ENCODE measurements at regions not wholly inside any gene's neighbourhood (a gene's known extent, or its start where the extent isn't known, plus 50 kb on each side); places are given as distances from the start of the nearest gene placed in this dataset.
A peak's percentile ranks its signal among the peaks of the same experiment; 100 is the strongest.

GRCh38 chr4:175961604-175962003 is 104.0 kb upstream of the WDR17 start:
- no peak for TF ChIP-seq CTCF (IDR thresholded peaks at IDR 0.05; ENCODE audit: insufficient read depth, low read length, poor library complexity, severe bottlenecking)
- Histone ChIP-seq H3K27me3 (replicated peaks; ENCODE audit: control insufficient read depth, insufficient read depth, low read length) (no peaks in the 10 kb centered on the region; the same call in 1 of the 2 replicates), H3K36me3 (ENCODE audit: control insufficient read depth, insufficient read depth, low read length) (no peaks in the 10 kb centered on the region), H3K4me3 (replicated peaks; ENCODE audit: low read depth, low read length) (no peak overlapping the region)
- peak; percentile 26 for DNase-seq (ENCODE audit: extremely low read depth, insufficient read length)

- TF ChIP-seq CTCF (IDR thresholded peaks at IDR 0.05; ENCODE audit: insufficient read depth, low read length, poor library complexity, severe bottlenecking): no peak
- no peak for DNase-seq (ENCODE audit: extremely low read depth, insufficient read length)
- peaks cover 1% of the 10 kb centered on the region; the same call in 1 of the 2 replicates for H3K27me3 ChIP-seq (replicated peaks; ENCODE audit: control insufficient read depth, insufficient read depth, low read length)
- no peak overlapping the region for H3K4me3 ChIP-seq (replicated peaks; ENCODE audit: low read depth, low read length)
- H3K36me3 ChIP-seq (ENCODE audit: control insufficient read depth, insufficient read depth, low read length): no peaks in the 10 kb centered on the region
Observed at GRCh38 chr4:175970072-175970471, 95.6 kb upstream of the WDR17 start.

GRCh38 chr4:175970724-175971123 is 94.9 kb upstream of the WDR17 start:
- DNase-seq (ENCODE audit: extremely low read depth, insufficient read length): no peak
- H3K27me3 ChIP-seq (replicated peaks; ENCODE audit: control insufficient read depth, insufficient read depth, low read length): peaks cover 1% of the 10 kb centered on the region; the same call in 1 of the 2 replicates
- no peak for TF ChIP-seq CTCF (IDR thresholded peaks at IDR 0.05; ENCODE audit: insufficient read depth, low read length, poor library complexity, severe bottlenecking)
- H3K4me3 ChIP-seq (replicated peaks; ENCODE audit: low read depth, low read length): no peak overlapping the region
- no peaks in the 10 kb centered on the region for H3K36me3 ChIP-seq (ENCODE audit: control insufficient read depth, insufficient read depth, low read length)

- H3K36me3 ChIP-seq (ENCODE audit: control insufficient read depth, insufficient read depth, low read length): no peaks in the 10 kb centered on the region
- no peak for DNase-seq (ENCODE audit: extremely low read depth, insufficient read length)
- no peak for TF ChIP-seq CTCF (IDR thresholded peaks at IDR 0.05; ENCODE audit: insufficient read depth, low read length, poor library complexity, severe bottlenecking)
- no peak overlapping the region for H3K4me3 ChIP-seq (replicated peaks; ENCODE audit: low read depth, low read length)
- H3K27me3 ChIP-seq (replicated peaks; ENCODE audit: control insufficient read depth, insufficient read depth, low read length): peaks cover 1% of the 10 kb centered on the region; the same call in 1 of the 2 replicates
Observed at GRCh38 chr4:175971388-175972179, 94.1 kb upstream of the WDR17 start.

- Histone ChIP-seq H3K4me3 (replicated peaks; ENCODE audit: low read depth, low read length) (no peak overlapping the region), H3K27me3 (replicated peaks; ENCODE audit: control insufficient read depth, insufficient read depth, low read length) (peaks cover 1% of the 10 kb centered on the region; the same call in 1 of the 2 replicates), H3K36me3 (ENCODE audit: control insufficient read depth, insufficient read depth, low read length) (no peaks in the 10 kb centered on the region)
- DNase-seq (ENCODE audit: extremely low read depth, insufficient read length): no peak
- TF ChIP-seq CTCF (IDR thresholded peaks at IDR 0.05; ENCODE audit: insufficient read depth, low read length, poor library complexity, severe bottlenecking): no peak
Observed at GRCh38 chr4:175973027-175973923, 92.4 kb upstream of the WDR17 start.
